ENCODE measurements at regions not wholly inside any gene's neighbourhood (a gene's known extent, or its start where the extent isn't known, plus 50 kb on each side); places are given as distances from the start of the nearest gene placed in this dataset.

DNA sequence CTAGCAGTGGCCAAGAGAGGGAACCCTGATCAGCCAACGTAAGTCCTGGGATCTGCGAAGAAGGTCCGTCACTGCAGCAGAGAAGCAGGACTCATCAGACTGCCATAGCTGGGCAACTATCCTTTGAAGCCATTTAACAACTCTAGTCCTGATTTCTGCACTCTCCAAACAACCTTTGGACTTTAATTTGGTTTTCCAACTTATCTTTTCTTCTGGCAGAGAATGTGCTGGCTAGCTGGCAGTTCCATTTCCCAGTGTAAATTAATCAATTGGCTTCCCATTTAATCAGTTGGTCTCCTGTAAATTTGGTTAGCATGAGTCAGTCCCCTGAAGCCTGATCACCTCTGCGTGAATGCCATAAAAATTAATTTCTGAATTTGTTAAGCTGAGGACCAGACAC is 153.7 kb upstream of the GPR101 start:
- Histone ChIP-seq H3K27ac (ENCODE audit: insufficient read depth, low read length) (no peak overlapping the region), H3K9ac (ENCODE audit: insufficient read depth, low read length) (no peak overlapping the region), H3K36me3 (ENCODE audit: control insufficient read depth, insufficient read depth, low read length) (no peaks in the 10 kb centered on the region), H2AFZ (ENCODE audit: low read length) (no peak overlapping the region), H3K9me3 (ENCODE audit: control insufficient read depth, insufficient read depth, low read depth, low read length) (no peaks in the 10 kb centered on the region), H3K4me2 (ENCODE audit: extremely low read depth, insufficient read depth, low read length) (no peak overlapping the region), H3K79me2 (ENCODE audit: control insufficient read depth, insufficient read depth, low read length) (no peaks in the 10 kb centered on the region), H3K27me3 (ENCODE audit: control insufficient read depth, insufficient read depth, low read length) (no peaks in the 10 kb centered on the region), H3K4me1 (ENCODE audit: control insufficient read depth, extremely low read depth, insufficient read depth, low read length) (no peaks in the 10 kb centered on the region), H4K20me1 (ENCODE audit: control insufficient read depth, extremely low read depth, insufficient read depth, low read length) (no peaks in the 10 kb centered on the region), H3K4me3 (replicated peaks in 1 of 4; ENCODE audit: control extremely low read depth in 1 of 4, insufficient read depth in 1 of 4, low read depth in 3 of 4, low read length in 4 of 4) (no peak overlapping the region)
- DNase-seq (ENCODE audit: low read depth in 2 of 2) = no peak
- TF ChIP-seq, protein P1, sequence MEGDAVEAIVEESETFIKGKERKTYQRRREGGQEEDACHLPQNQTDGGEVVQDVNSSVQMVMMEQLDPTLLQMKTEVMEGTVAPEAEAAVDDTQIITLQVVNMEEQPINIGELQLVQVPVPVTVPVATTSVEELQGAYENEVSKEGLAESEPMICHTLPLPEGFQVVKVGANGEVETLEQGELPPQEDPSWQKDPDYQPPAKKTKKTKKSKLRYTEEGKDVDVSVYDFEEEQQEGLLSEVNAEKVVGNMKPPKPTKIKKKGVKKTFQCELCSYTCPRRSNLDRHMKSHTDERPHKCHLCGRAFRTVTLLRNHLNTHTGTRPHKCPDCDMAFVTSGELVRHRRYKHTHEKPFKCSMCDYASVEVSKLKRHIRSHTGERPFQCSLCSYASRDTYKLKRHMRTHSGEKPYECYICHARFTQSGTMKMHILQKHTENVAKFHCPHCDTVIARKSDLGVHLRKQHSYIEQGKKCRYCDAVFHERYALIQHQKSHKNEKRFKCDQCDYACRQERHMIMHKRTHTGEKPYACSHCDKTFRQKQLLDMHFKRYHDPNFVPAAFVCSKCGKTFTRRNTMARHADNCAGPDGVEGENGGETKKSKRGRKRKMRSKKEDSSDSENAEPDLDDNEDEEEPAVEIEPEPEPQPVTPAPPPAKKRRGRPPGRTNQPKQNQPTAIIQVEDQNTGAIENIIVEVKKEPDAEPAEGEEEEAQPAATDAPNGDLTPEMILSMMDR (conservative IDR thresholded peaks at IDR 0.05 in 1 of 2, IDR thresholded peaks at IDR 0.05 in 1 of 2; ENCODE audit: low read depth in 1 of 2, low read length in 2 of 2) = no peak
- no peak for TF ChIP-seq EZH2 (IDR thresholded peaks at IDR 0.05; ENCODE audit: low read length, missing control alignments)

DNA sequence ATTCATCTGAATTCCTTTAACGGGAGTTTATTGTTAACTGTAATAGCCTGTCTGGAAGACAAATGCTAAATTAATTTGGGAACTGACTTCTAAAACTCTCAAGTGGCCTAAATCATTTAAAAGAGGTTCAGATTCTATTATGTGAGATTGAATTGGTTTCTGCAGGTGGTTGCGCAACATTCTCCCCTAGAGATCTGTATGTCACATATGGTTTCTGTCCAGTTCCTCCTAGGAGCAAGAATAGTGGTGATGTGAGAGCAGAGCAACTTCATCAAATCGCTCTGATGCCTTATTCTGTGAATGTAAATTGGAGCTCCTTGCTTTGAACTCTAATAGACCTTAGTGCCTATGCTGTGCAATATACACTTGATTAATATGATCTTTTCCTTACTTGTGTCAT is 144.6 kb upstream of the GPR101 start:
- H3K9me3 ChIP-seq (ENCODE audit: control insufficient read depth, insufficient read depth, low read depth, low read length) = no peaks in the 10 kb centered on the region
- H3K79me2 ChIP-seq (ENCODE audit: control insufficient read depth, insufficient read depth, low read length) = no peaks in the 10 kb centered on the region
- H3K4me2 ChIP-seq (ENCODE audit: extremely low read depth, insufficient read depth, low read length) = no peak overlapping the region
- TF ChIP-seq, protein P1 (conservative IDR thresholded peaks at IDR 0.05 in 1 of 2, IDR thresholded peaks at IDR 0.05 in 1 of 2; ENCODE audit: low read depth in 1 of 2, low read length in 2 of 2) = no peak
- TF ChIP-seq EZH2 (IDR thresholded peaks at IDR 0.05; ENCODE audit: low read length, missing control alignments) = no peak
- DNase-seq (ENCODE audit: low read depth in 2 of 2) = no peak
- no peak overlapping the region for H3K4me3 ChIP-seq (replicated peaks in 1 of 4; ENCODE audit: control extremely low read depth in 1 of 4, insufficient read depth in 1 of 4, low read depth in 3 of 4, low read length in 4 of 4)
- no peak overlapping the region for H3K9ac ChIP-seq (ENCODE audit: insufficient read depth, low read length)
- no peaks in the 10 kb centered on the region for H3K27me3 ChIP-seq (ENCODE audit: control insufficient read depth, insufficient read depth, low read length)
- H4K20me1 ChIP-seq (ENCODE audit: control insufficient read depth, extremely low read depth, insufficient read depth, low read length) = no peaks in the 10 kb centered on the region
- H2AFZ ChIP-seq (ENCODE audit: low read length) = no peak overlapping the region
- no peak overlapping the region for H3K27ac ChIP-seq (ENCODE audit: insufficient read depth, low read length)
- H3K4me1 ChIP-seq (ENCODE audit: control insufficient read depth, extremely low read depth, insufficient read depth, low read length) = no peaks in the 10 kb centered on the region
- no peaks in the 10 kb centered on the region for H3K36me3 ChIP-seq (ENCODE audit: control insufficient read depth, insufficient read depth, low read length)

- no peaks in the 10 kb centered on the region for H3K4me1 ChIP-seq (ENCODE audit: control insufficient read depth, extremely low read depth, insufficient read depth, low read length)
- H3K4me3 ChIP-seq (replicated peaks in 1 of 4; ENCODE audit: control extremely low read depth in 1 of 4, insufficient read depth in 1 of 4, low read depth in 3 of 4, low read length in 4 of 4) = no peak overlapping the region
- no peak overlapping the region for H2AFZ ChIP-seq (ENCODE audit: low read length)
- H3K79me2 ChIP-seq (ENCODE audit: control insufficient read depth, insufficient read depth, low read length) = no peaks in the 10 kb centered on the region
- H4K20me1 ChIP-seq (ENCODE audit: control insufficient read depth, extremely low read depth, insufficient read depth, low read length) = no peaks in the 10 kb centered on the region
- H3K36me3 ChIP-seq (ENCODE audit: control insufficient read depth, insufficient read depth, low read length) = no peaks in the 10 kb centered on the region
- no peaks in the 10 kb centered on the region for H3K27me3 ChIP-seq (ENCODE audit: control insufficient read depth, insufficient read depth, low read length)
- no peak overlapping the region for H3K4me2 ChIP-seq (ENCODE audit: extremely low read depth, insufficient read depth, low read length)
- no peaks in the 10 kb centered on the region for H3K9me3 ChIP-seq (ENCODE audit: control insufficient read depth, insufficient read depth, low read depth, low read length)
- H3K9ac ChIP-seq (ENCODE audit: insufficient read depth, low read length) = no peak overlapping the region
- TF ChIP-seq, protein P1 (conservative IDR thresholded peaks at IDR 0.05 in 1 of 2, IDR thresholded peaks at IDR 0.05 in 1 of 2; ENCODE audit: low read depth in 1 of 2, low read length in 2 of 2) = no peak
- TF ChIP-seq EZH2 (IDR thresholded peaks at IDR 0.05; ENCODE audit: low read length, missing control alignments) = no peak
- H3K27ac ChIP-seq (ENCODE audit: insufficient read depth, low read length) = no peak overlapping the region
- DNase-seq (ENCODE audit: low read depth in 2 of 2) = no peak
These were observed 138.6 kb upstream of the GPR101 start for GRCh38 chrX:137172317-137172948.
